ENCODE measurements at regions not wholly inside any gene's neighbourhood (a gene's known extent, or its start where the extent isn't known, plus 50 kb on each side); places are given as distances from the start of the nearest gene placed in this dataset.

- DNase-seq (ENCODE audit: low spot score): no peak
These were observed 102.8 kb upstream of the GALNT2 start for GRCh38 chr1:229964281-229964680.

GRCh38 chr1:229970714-229971113 is 96.3 kb upstream of the GALNT2 start:
- no peak for DNase-seq (ENCODE audit: low spot score)

- DNase-seq (ENCODE audit: low spot score): no peak
These were observed 95.9 kb upstream of the GALNT2 start for GRCh38 chr1:229971141-229971540.

- DNase-seq (ENCODE audit: low spot score): no peak
These were observed 94.3 kb upstream of the GALNT2 start for GRCh38 chr1:229972600-229973296.

GRCh38 chr1:229973297-229973612 is 93.8 kb upstream of the GALNT2 start:
- no peak for DNase-seq (ENCODE audit: low spot score)

- DNase-seq (ENCODE audit: low spot score): no peak
These were observed 92.0 kb upstream of the GALNT2 start for GRCh38 chr1:229975047-229975446.

- DNase-seq (ENCODE audit: low spot score): no peak
These were observed 87.0 kb upstream of the GALNT2 start for GRCh38 chr1:229980009-229980408.

GRCh38 chr1:229981736-229982135 is 85.3 kb upstream of the GALNT2 start:
- DNase-seq (ENCODE audit: low spot score): no peak

GRCh38 chr1:229984310-229984991 is 82.6 kb upstream of the GALNT2 start:
- no peak for DNase-seq (ENCODE audit: low spot score)

- no peak for DNase-seq (ENCODE audit: low spot score)
These were observed 81.9 kb upstream of the GALNT2 start for GRCh38 chr1:229984992-229985612.

- DNase-seq (ENCODE audit: low spot score): no peak
These were observed 81.4 kb upstream of the GALNT2 start for GRCh38 chr1:229985613-229986010.

- DNase-seq (ENCODE audit: low spot score): peak; percentile 8
These were observed 80.2 kb upstream of the GALNT2 start for GRCh38 chr1:229986737-229987337.

- DNase-seq (ENCODE audit: low spot score): no peak
These were observed 79.1 kb upstream of the GALNT2 start for GRCh38 chr1:229987953-229988352.

GRCh38 chr1:229988534-229988933 is 78.5 kb upstream of the GALNT2 start:
- peak; percentile 3 for DNase-seq (ENCODE audit: low spot score)

GRCh38 chr1:229989591-229990248 is 77.3 kb upstream of the GALNT2 start:
- peak; percentile 9 for DNase-seq (ENCODE audit: low spot score)

GRCh38 chr1:229990326-229990725 is 76.7 kb upstream of the GALNT2 start:
- DNase-seq (ENCODE audit: low spot score): peak; percentile 6

- no peak for DNase-seq (ENCODE audit: low spot score)
These were observed 75.9 kb upstream of the GALNT2 start for GRCh38 chr1:229991104-229991513.

- DNase-seq (ENCODE audit: low spot score): peak; percentile 6
These were observed 75.2 kb upstream of the GALNT2 start for GRCh38 chr1:229991724-229992333.

GRCh38 chr1:229993060-229993459 is 74.0 kb upstream of the GALNT2 start:
- no peak for DNase-seq (ENCODE audit: low spot score)

- DNase-seq (ENCODE audit: low spot score): no peak
These were observed 73.1 kb upstream of the GALNT2 start for GRCh38 chr1:229993894-229994293.

- DNase-seq (ENCODE audit: low spot score): no peak
These were observed 67.9 kb upstream of the GALNT2 start for GRCh38 chr1:229999004-229999670.
